Common myeloid progenitor, CD34-positive (primary cell): ENCODE measurements at regions not wholly inside any gene's neighbourhood (a gene's known extent, or its start where the extent isn't known, plus 50 kb on each side); places are given as distances from the start of the nearest gene placed in this dataset.
A peak's percentile ranks its signal among the peaks of the same experiment; 100 is the strongest.
"Not testable (repeated sequence)": the region's sequence is repeated elsewhere in the genome, so short reads cannot be mapped to it uniquely, and the experiment has no call there.

ENCODE experiments used
- CTCF ChIA-PET: fragments of 350-600 bp; sonication (Branson Sonifier 250); formaldehyde crosslinking; loops from one replicate; lab custom pipeline; 2021; ENCODE audit warnings: antibody characterized with exemption; lab: Charles Lee
- POLR2A ChIA-PET: fragments of 350-600 bp; sonication (Branson Sonifier 250); formaldehyde crosslinking; loops from one replicate; lab custom pipeline; 2021; ENCODE audit warnings: antibody characterized with exemption; lab: Charles Lee
- DNase-seq, 3 donors: peaks; one replicate each; pipeline versions ENCODE4 v3.0.0 to v3.0.0-alpha.2; 2013
- H3K27ac ChIP-seq, 2 experiments: 1 replicate in 1 of 2; 2 replicates in 1 of 2; pipeline ENCODE4 v1.7.0; 2013; ENCODE audit warnings: inconsistent platforms in 2 of 2, low read length in 2 of 2, mild to moderate bottlenecking in 2 of 2, low read depth in 1 of 2, moderate library complexity in 1 of 2; ENCODE audit not compliant: severe bottlenecking in 2 of 2, insufficient read depth in 1 of 2, poor library complexity in 1 of 2
- H3K27me3 ChIP-seq, 5 experiments: replicated peaks in 2 of 5; 1 replicate in 3 of 5; 2 replicates in 2 of 5; pipeline versions ENCODE4 v1.6.1 to v1.7.0; 2013; ENCODE audit warnings: low read length in 4 of 5, mild to moderate bottlenecking in 2 of 5, moderate library complexity in 2 of 5, inconsistent platforms in 1 of 5; ENCODE audit not compliant: insufficient read depth in 5 of 5, control insufficient read depth in 4 of 5
- H3K36me3 ChIP-seq, 4 experiments: 1 replicate in 2 of 4; 2 replicates in 2 of 4; pipeline versions ENCODE4 v1.6.1 to v1.7.0; 2013; ENCODE audit warnings: low read length in 3 of 4, control low read depth in 1 of 4, mild to moderate bottlenecking in 1 of 4; ENCODE audit not compliant: control insufficient read depth in 4 of 4, insufficient read depth in 4 of 4
- H3K4me1 ChIP-seq, 4 experiments: 1 replicate in 3 of 4; 2 replicates in 1 of 4; pipeline versions ENCODE4 v1.6.1 to v1.7.1; 2013; ENCODE audit warnings: low read length in 3 of 4, mild to moderate bottlenecking in 3 of 4, control low read depth in 1 of 4, inconsistent platforms in 1 of 4, moderate library complexity in 1 of 4; ENCODE audit not compliant: control insufficient read depth in 4 of 4, insufficient read depth in 4 of 4; ENCODE audit errors: control extremely low read depth in 1 of 4
- H3K4me3 ChIP-seq, 7 experiments: 1 replicate in 4 of 7; 2 replicates in 3 of 7; pipeline versions ENCODE4 v1.5.1 to v1.7.0; 2013; ENCODE audit warnings: mild to moderate bottlenecking in 7 of 7, low read length in 6 of 7, moderate library complexity in 6 of 7, inconsistent platforms in 2 of 7, low read depth in 2 of 7, control low read depth in 1 of 7; ENCODE audit not compliant: insufficient read depth in 4 of 7, control insufficient read depth in 1 of 7; ENCODE audit errors: extremely low read depth in 1 of 7
- H3K9me3 ChIP-seq, 5 experiments: 1 replicate in 4 of 5; 2 replicates in 1 of 5; pipeline versions ENCODE4 v1.6.1 to v1.7.1; 2013; ENCODE audit warnings: low read length in 4 of 5, mild to moderate bottlenecking in 2 of 5, inconsistent platforms in 1 of 5, low read depth in 1 of 5, moderate library complexity in 1 of 5; ENCODE audit not compliant: control insufficient read depth in 4 of 5, insufficient read depth in 2 of 5; ENCODE audit errors: control extremely low read depth in 1 of 5
- WGBS: methylation state at CpG from one replicate; pipeline ENCODE4 v1.1.5; 2013; ENCODE audit not compliant: insufficient coverage; 5-methylcytosine and 5-hydroxymethylcytosine counted together

GRCh38 chr3:177620073-177620472 lies 422.8 kb upstream of the TBL1XR1 start:
- no CpG with 5 or more reads among the region's 9 CpGs for WGBS
- peak in 1 of 3 donors; percentile 29 for DNase-seq
- ChIA-PET POLR2A (no interaction called here), CTCF (no interaction called here)
- H3K36me3 ChIP-seq: no peaks in the 10 kb centered on the region
- no peaks in the 10 kb centered on the region for H3K27me3 ChIP-seq
- H3K9me3 ChIP-seq: no peaks in the 10 kb centered on the region
- no peak overlapping the region for H3K4me3 ChIP-seq
- peaks cover 4 to 23% (median 7%) of the 10 kb centered on the region in 4 experiments for H3K4me1 ChIP-seq
- H3K27ac ChIP-seq: no peak overlapping the region

DNA sequence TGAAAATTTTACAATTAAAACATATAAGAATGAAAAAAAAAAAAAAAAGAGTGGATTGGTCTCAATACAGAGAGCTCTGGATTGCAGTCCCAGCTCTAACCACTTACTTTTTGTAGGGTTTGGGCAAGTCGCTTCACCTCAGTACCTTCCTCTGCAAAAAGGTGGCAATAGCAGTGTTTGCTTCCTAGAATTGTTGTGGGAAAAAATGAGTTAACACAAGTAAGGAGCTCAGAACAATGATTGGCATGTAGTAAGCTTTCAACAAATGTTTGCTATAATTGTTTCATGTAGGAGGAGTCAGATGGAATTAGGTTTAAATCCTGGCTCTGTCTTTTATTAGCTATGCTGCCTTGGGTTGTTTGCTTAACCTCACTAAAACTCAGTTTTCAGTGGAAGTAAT lies 425.2 kb upstream of the TBL1XR1 start:
- Histone ChIP-seq H3K27me3 (no peaks in the 10 kb centered on the region), H3K4me1 (peaks cover 0 to 16% (median 0%) of the 10 kb centered on the region in 4 experiments), H3K9me3 (peaks cover 0 to 4% (median 0%) of the 10 kb centered on the region in 5 experiments), H3K36me3 (no peaks in the 10 kb centered on the region), H3K27ac (no peak overlapping the region), H3K4me3 (no peak overlapping the region)
- CTCF ChIA-PET: interaction anchor here (0.6 kb wide), 1 partner anchor 38 kb away, joined by 3 read pairs; no protein-coding TSS in a partner anchor
- no peak for DNase-seq
- POLR2A ChIA-PET: interaction anchor here (0.5 kb wide), 1 partner anchor 631 kb away, joined by 3 read pairs; no protein-coding TSS in a partner anchor
- no CpG with 5 or more reads among the region's 1 CpG for WGBS

GRCh38 chr3:177622982-177623617 lies 425.8 kb upstream of the TBL1XR1 start:
- Histone ChIP-seq H3K4me1 (peaks cover 0 to 16% (median 0%) of the 10 kb centered on the region in 4 experiments), H3K27ac (no peak overlapping the region), H3K4me3 (no peak overlapping the region), H3K9me3 (peaks cover 0 to 5% (median 0%) of the 10 kb centered on the region in 5 experiments), H3K36me3 (no peaks in the 10 kb centered on the region), H3K27me3 (no peaks in the 10 kb centered on the region)
- DNase-seq: no peak
- ChIA-PET POLR2A (interaction anchor here (0.5 kb wide), 1 partner anchor 630 kb away, joined by 3 read pairs; no protein-coding TSS in a partner anchor), CTCF (no interaction called here)
- WGBS: 60% methylated on average over 1 of the region's 5 CpGs

DNA sequence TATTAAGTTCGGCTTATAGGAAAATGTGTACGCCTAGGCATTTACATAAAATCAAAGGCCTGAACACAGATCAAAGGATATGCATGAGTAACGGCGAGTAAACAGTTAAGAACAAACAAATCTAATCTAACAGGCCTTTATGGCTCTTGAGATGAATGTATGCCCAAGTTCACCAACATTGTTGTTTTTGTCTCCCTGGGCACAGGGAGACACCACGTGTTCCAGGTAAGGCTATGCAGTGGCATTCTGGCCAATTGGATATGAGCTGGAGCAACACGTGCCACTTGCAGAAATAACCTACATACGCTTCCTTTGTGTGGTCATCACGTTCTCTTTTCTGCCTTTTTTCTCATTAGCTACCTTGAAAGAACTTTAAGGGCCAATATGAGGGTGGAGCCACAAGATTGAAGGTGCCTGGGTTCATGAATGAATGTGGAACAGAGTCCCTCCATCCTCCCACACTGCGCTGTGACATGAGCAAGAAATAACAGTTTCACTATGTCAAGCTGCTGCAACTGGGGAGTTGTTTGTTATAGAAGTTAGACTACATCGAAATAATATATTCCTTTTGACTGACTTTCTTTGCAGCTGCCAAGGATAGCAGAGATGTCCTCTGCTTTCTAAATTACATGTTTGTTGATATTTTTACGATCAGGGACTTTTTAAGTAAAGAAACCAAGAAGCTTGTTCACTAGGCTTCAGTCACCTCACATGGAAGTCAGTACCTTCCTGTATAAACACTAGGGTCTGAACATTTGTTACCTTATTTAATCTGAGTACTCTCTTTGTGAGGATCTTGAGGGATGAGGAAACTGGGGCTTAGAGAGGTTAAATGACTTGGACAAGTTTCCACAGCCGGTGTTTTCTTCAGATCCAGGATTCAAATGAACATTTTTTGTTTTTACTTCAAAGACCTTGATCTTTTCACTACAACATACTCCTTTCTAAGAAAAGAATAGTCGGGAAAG lies 427.5 kb upstream of the TBL1XR1 start:
- no peak overlapping the region for H3K4me3 ChIP-seq
- DNase-seq: no peak
- WGBS: 98% methylated on average over 9 of the region's 13 CpGs
- CTCF ChIA-PET: interaction anchor here (1.1 kb wide), 1 partner anchor 9 kb away, joined by 3 read pairs; no protein-coding TSS in a partner anchor
- H3K36me3 ChIP-seq: no peaks in the 10 kb centered on the region
- POLR2A ChIA-PET: no interaction called here
- no peaks in the 10 kb centered on the region for H3K27me3 ChIP-seq
- H3K4me1 ChIP-seq: peaks cover 0 to 7% (median 0%) of the 10 kb centered on the region in 4 experiments
- peaks cover 0 to 9% (median 0%) of the 10 kb centered on the region in 5 experiments for H3K9me3 ChIP-seq
- H3K27ac ChIP-seq: no peak overlapping the region

GRCh38 chr3:177626045-177626444 lies 428.8 kb upstream of the TBL1XR1 start:
- Histone ChIP-seq H3K27me3 (no peaks in the 10 kb centered on the region), H3K36me3 (no peaks in the 10 kb centered on the region), H3K27ac (no peak overlapping the region), H3K9me3 (peaks cover 0 to 9% (median 0%) of the 10 kb centered on the region in 5 experiments), H3K4me3 (no peak overlapping the region), H3K4me1 (peaks cover 0 to 5% (median 0%) of the 10 kb centered on the region in 4 experiments)
- no peak for DNase-seq
- no CpG with 5 or more reads among the region's 2 CpGs for WGBS
- ChIA-PET CTCF (no interaction called here), POLR2A (no interaction called here)

GRCh38 chr3:177628095-177628719 lies 430.9 kb upstream of the TBL1XR1 start:
- H3K27ac ChIP-seq, CTCF ChIA-PET: not testable (repeated sequence)

More at GRCh38 chr3:177628095-177628719, 430.9 kb upstream of the TBL1XR1 start:
- H3K9me3 ChIP-seq, H3K4me3 ChIP-seq, POLR2A ChIA-PET, DNase-seq, H3K36me3 ChIP-seq, H3K27me3 ChIP-seq, H3K4me1 ChIP-seq: not testable (repeated sequence)
